ENCODE measurements at regions not wholly inside any gene's neighbourhood (a gene's known extent, or its start where the extent isn't known, plus 50 kb on each side); places are given as distances from the start of the nearest gene placed in this dataset.

- H3K36me3 ChIP-seq (ENCODE audit: insufficient read depth, low read length) = no peaks in the 10 kb centered on the region
- H3K27me3 ChIP-seq (ENCODE audit: insufficient read depth, low read length, poor library complexity) = peaks cover 7% of the 10 kb centered on the region
- H3K4me2 ChIP-seq (ENCODE audit: insufficient read depth, low read length) = no peak overlapping the region
- H4K20me1 ChIP-seq (ENCODE audit: insufficient read depth, low read length) = no peaks in the 10 kb centered on the region
- no peak overlapping the region for H3K9ac ChIP-seq (ENCODE audit: low read depth, low read length)
- no peaks in the 10 kb centered on the region for H3K4me1 ChIP-seq (ENCODE audit: insufficient read depth, low read length)
- no peak overlapping the region for H2AFZ ChIP-seq (ENCODE audit: low read depth, low read length)
- no peak overlapping the region for H3K4me3 ChIP-seq (ENCODE audit: low read depth in 1 of 2, low read length in 2 of 2)
- H3K79me2 ChIP-seq (ENCODE audit: insufficient read depth, low read length) = no peaks in the 10 kb centered on the region
- peak; percentile 74 for ATAC-seq (ENCODE audit: insufficient read depth, low read depth)
- DNase-seq = peak; percentile 36
- no peak for TF ChIP-seq EZH2 (IDR thresholded peaks at IDR 0.05; ENCODE audit: borderline replicate concordance, low read depth, low read length, severe bottlenecking)
- peak; percentile 58 for TF ChIP-seq CTCF (IDR thresholded peaks at IDR 0.05; ENCODE audit: borderline replicate concordance, extremely low read depth, low read length, poor library complexity, severe bottlenecking)
- no peaks in the 10 kb centered on the region for H3K9me3 ChIP-seq (ENCODE audit: insufficient read depth, low read length, severe bottlenecking)
- H3K27ac ChIP-seq (ENCODE audit: low read length) = no peak overlapping the region
Observed at GRCh38 chr7:21261627-21262594, 166.0 kb upstream of the SP4 start.

DNA sequence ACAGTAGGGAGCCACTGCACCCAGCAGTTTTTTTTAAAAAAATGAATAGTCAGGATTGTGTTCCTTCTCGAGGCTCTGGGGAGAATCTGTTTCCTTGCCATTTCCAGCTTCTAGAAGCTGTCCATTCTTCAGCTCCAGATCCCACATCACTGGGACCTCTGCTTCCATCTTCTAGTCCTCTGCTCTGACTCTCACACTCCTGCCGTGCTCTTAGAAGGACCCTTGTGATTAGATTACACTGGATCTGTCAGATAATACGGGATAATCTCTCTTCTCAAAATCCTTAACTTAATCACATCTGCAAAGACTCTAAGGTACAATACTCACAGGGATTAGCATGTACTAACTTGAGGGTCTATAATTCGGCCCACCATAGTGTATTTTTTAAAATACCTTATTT lies 158.9 kb upstream of the SP4 start:
- Histone ChIP-seq H3K79me2 (ENCODE audit: insufficient read depth, low read length) (no peaks in the 10 kb centered on the region), H3K36me3 (ENCODE audit: insufficient read depth, low read length) (no peaks in the 10 kb centered on the region), H3K4me1 (ENCODE audit: insufficient read depth, low read length) (no peaks in the 10 kb centered on the region), H3K9me3 (ENCODE audit: insufficient read depth, low read length, severe bottlenecking) (no peaks in the 10 kb centered on the region), H4K20me1 (ENCODE audit: insufficient read depth, low read length) (no peaks in the 10 kb centered on the region), H3K4me3 (ENCODE audit: low read depth in 1 of 2, low read length in 2 of 2) (no peak overlapping the region), H2AFZ (ENCODE audit: low read depth, low read length) (no peak overlapping the region), H3K9ac (ENCODE audit: low read depth, low read length) (no peak overlapping the region), H3K4me2 (ENCODE audit: insufficient read depth, low read length) (no peak overlapping the region), H3K27ac (ENCODE audit: low read length) (no peak overlapping the region), H3K27me3 (ENCODE audit: insufficient read depth, low read length, poor library complexity) (peaks cover 2% of the 10 kb centered on the region)
- no peak for TF ChIP-seq CTCF (IDR thresholded peaks at IDR 0.05; ENCODE audit: borderline replicate concordance, extremely low read depth, low read length, poor library complexity, severe bottlenecking)
- TF ChIP-seq EZH2 (IDR thresholded peaks at IDR 0.05; ENCODE audit: borderline replicate concordance, low read depth, low read length, severe bottlenecking) = no peak
- DNase-seq = no peak
- ATAC-seq (ENCODE audit: insufficient read depth, low read depth) = no peak

DNA sequence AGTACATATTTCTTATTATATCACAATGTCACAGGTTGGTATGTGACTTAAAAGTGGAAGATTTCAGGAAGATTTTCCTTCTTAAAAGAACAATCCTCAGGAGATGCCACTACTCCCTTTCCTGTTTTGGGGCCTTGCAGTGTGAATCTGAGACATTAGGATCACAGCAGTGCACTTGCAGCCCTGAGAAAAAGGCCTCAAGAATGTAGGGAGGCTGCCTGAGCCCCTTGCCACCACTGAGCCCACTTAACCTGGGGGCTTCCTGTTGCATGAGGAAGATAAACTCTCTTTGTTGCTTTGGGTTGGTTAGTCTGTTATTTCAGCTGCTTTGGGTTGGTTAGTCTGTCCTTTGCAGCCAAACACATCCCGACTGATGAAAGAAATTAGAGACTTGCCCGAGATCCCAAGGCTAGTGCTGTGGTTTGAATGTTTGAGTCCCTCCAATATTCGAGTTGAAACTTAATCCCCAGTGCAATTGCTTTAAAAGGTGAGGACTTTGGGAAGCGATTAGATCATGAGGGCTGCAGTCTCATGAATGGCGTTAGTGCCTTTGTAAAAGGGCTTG lies 151.3 kb upstream of the SP4 start:
- Histone ChIP-seq H3K27ac (ENCODE audit: low read length) (no peak overlapping the region), H4K20me1 (ENCODE audit: insufficient read depth, low read length) (no peaks in the 10 kb centered on the region), H3K36me3 (ENCODE audit: insufficient read depth, low read length) (no peaks in the 10 kb centered on the region), H3K4me1 (ENCODE audit: insufficient read depth, low read length) (no peaks in the 10 kb centered on the region), H3K4me2 (ENCODE audit: insufficient read depth, low read length) (no peak overlapping the region), H3K4me3 (ENCODE audit: low read depth in 1 of 2, low read length in 2 of 2) (no peak overlapping the region), H3K9ac (ENCODE audit: low read depth, low read length) (no peak overlapping the region), H3K27me3 (ENCODE audit: insufficient read depth, low read length, poor library complexity) (peaks cover 2% of the 10 kb centered on the region), H3K79me2 (ENCODE audit: insufficient read depth, low read length) (no peaks in the 10 kb centered on the region), H2AFZ (ENCODE audit: low read depth, low read length) (no peak overlapping the region), H3K9me3 (ENCODE audit: insufficient read depth, low read length, severe bottlenecking) (no peaks in the 10 kb centered on the region)
- no peak for ATAC-seq (ENCODE audit: insufficient read depth, low read depth)
- DNase-seq = no peak
- TF ChIP-seq EZH2 (IDR thresholded peaks at IDR 0.05; ENCODE audit: borderline replicate concordance, low read depth, low read length, severe bottlenecking) (no peak), CTCF (IDR thresholded peaks at IDR 0.05; ENCODE audit: borderline replicate concordance, extremely low read depth, low read length, poor library complexity, severe bottlenecking) (no peak)

Data from DND-41 (cell line).